Trophoblast cell (in vitro differentiated cells and primary cell): ENCODE measurements at regions not wholly inside any gene's neighbourhood (a gene's known extent, or its start where the extent isn't known, plus 50 kb on each side); places are given as distances from the start of the nearest gene placed in this dataset.

Experiments
- DNase-seq, 2 donors: peaks; one replicate each; pipeline ENCODE4 v3.0.0-alpha.2; 2016
- H2AFZ ChIP-seq: 2 replicates; pipeline ENCODE4 v1.6.1; 2013; ENCODE audit warnings: low read length, moderate library complexity, mild to moderate bottlenecking; ENCODE audit not compliant: insufficient read depth, poor library complexity
- H2AK5ac ChIP-seq: 2 replicates; pipeline ENCODE4 v1.6.1; 2013; ENCODE audit warnings: mild to moderate bottlenecking, low read length
- H2BK120ac ChIP-seq: 2 replicates; pipeline ENCODE4 v1.6.1; 2013; ENCODE audit warnings: low read length, mild to moderate bottlenecking, moderate library complexity; ENCODE audit not compliant: insufficient read depth, poor library complexity
- H2BK12ac ChIP-seq: 2 replicates; pipeline ENCODE4 v1.6.1; 2013; ENCODE audit warnings: mild to moderate bottlenecking, low read length, moderate library complexity
- H2BK5ac ChIP-seq: 2 replicates; pipeline ENCODE4 v1.6.1; 2013; ENCODE audit warnings: low read length, low read depth, moderate library complexity, mild to moderate bottlenecking; ENCODE audit not compliant: poor library complexity
- H3K14ac ChIP-seq: 2 replicates; pipeline ENCODE4 v1.6.1; 2013; ENCODE audit warnings: mild to moderate bottlenecking, low read length
- H3K18ac ChIP-seq: 2 replicates; pipeline ENCODE4 v1.6.1; 2013; ENCODE audit warnings: mild to moderate bottlenecking, low read length
- H3K23ac ChIP-seq: 2 replicates; pipeline ENCODE4 v1.6.1; 2013; ENCODE audit warnings: low read length
- H3K27ac ChIP-seq: 2 replicates; pipeline ENCODE4 v1.5.1; 2013; ENCODE audit warnings: low read depth, mild to moderate bottlenecking, inconsistent platforms, low read length, moderate library complexity
- H3K27me3 ChIP-seq: 2 replicates; pipeline ENCODE4 v1.6.1; 2013; ENCODE audit warnings: inconsistent platforms, mild to moderate bottlenecking, low read length, moderate library complexity; ENCODE audit not compliant: insufficient read depth
- H3K36me3 ChIP-seq, 2 experiments: 1 replicate in 1 of 2; 2 replicates in 1 of 2; pipeline ENCODE4 v1.6.1; 2013; ENCODE audit warnings: low read length in 2 of 2, mild to moderate bottlenecking in 2 of 2, moderate library complexity in 1 of 2; ENCODE audit not compliant: insufficient read depth in 2 of 2, control insufficient read depth in 1 of 2
- H3K4ac ChIP-seq: 2 replicates; pipeline ENCODE4 v1.6.1; 2013; ENCODE audit warnings: low read depth, mild to moderate bottlenecking, low read length, moderate library complexity
- H3K4me1 ChIP-seq, 2 experiments: 1 replicate in 1 of 2; 2 replicates in 1 of 2; pipeline ENCODE4 v1.6.1; 2013; ENCODE audit warnings: low read length in 2 of 2, mild to moderate bottlenecking in 2 of 2, moderate library complexity in 1 of 2; ENCODE audit not compliant: insufficient read depth in 2 of 2, control insufficient read depth in 1 of 2
- H3K4me2 ChIP-seq: 2 replicates; pipeline ENCODE4 v1.6.1; 2013; ENCODE audit warnings: inconsistent platforms, mild to moderate bottlenecking, low read length, moderate library complexity
- H3K4me3 ChIP-seq: 2 replicates; pipeline ENCODE4 v1.5.1; 2013; ENCODE audit warnings: mild to moderate bottlenecking, low read depth, low read length, inconsistent platforms
- H3K79me1 ChIP-seq: one replicate; pipeline ENCODE4 v1.6.1; 2013; ENCODE audit warnings: low read length
- H3K79me2 ChIP-seq: 2 replicates; pipeline ENCODE4 v1.6.1; 2013; ENCODE audit warnings: low read length, mild to moderate bottlenecking; ENCODE audit not compliant: control insufficient read depth, insufficient read depth, poor library complexity
- H3K9ac ChIP-seq: 2 replicates; pipeline ENCODE4 v1.6.1; 2013; ENCODE audit warnings: mild to moderate bottlenecking, low read length
- H3K9me3 ChIP-seq: 2 replicates; pipeline ENCODE4 v1.6.1; 2013; ENCODE audit warnings: low read depth, mild to moderate bottlenecking, control low read depth, inconsistent platforms, low read length; ENCODE audit not compliant: insufficient read depth
- H4K12ac ChIP-seq: 2 replicates; pipeline ENCODE4 v1.6.1; 2013; ENCODE audit warnings: low read depth, mild to moderate bottlenecking, low read length, moderate library complexity
- H4K8ac ChIP-seq: 2 replicates; pipeline ENCODE4 v1.6.1; 2013; ENCODE audit warnings: low read depth, mild to moderate bottlenecking, low read length, moderate library complexity
- H4K91ac ChIP-seq: one replicate; pipeline ENCODE4 v1.6.1; 2013; ENCODE audit warnings: low read depth, mild to moderate bottlenecking, low read length, moderate library complexity
- WGBS: extraction: QIAGEN DNeasy Blood & Tissue Kit; methylation state at CpG from one replicate; pipeline ENCODE4 v1.1.7; 2013; ENCODE audit warnings: missing lambda C conversion rate; ENCODE audit not compliant: insufficient read length, insufficient coverage; ENCODE audit errors: extremely low coverage; 5-methylcytosine and 5-hydroxymethylcytosine counted together

DNA sequence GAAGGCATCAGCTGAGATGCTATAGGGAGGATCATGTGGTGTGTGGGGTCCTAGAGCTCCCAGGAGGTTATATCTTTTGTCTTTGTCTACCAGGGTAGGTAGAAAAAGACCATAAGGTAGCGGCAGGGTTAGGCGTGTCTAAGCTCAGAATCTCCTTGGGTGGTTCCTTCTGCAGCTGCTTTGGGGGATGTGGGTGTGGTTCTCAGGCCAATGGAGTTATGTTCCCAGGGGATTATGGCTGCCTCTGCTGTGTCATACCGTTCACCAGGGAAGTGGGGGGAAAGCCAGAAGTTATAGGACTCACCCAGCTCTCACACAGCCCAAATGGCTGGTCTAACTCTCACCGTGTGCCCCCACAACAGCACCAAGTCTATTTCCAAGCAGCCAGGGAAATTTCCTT is 107.4 kb upstream of the ADGRB3 start:
- H3K4ac ChIP-seq: no peak overlapping the region

DNA sequence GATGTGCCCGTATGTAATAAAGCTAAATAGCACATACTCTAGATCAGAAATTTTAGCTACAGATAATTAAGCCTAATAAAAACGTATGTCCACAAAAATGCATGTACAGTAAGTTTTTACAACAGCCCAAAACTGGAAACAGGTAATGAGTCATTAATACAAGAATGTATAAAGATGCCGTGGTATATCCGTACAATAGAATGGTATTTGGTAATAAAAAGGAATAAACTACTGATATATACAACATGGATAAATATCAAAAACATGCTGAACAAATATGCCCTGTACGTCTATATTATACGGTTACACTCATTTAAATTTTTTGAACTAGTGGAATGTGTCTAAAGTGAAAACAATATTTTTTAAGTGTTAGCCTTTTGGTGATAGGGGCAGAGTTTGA is 128.2 kb upstream of the ADGRB3 start:
- Histone ChIP-seq H3K23ac (no peak overlapping the region), H2AFZ (no peak overlapping the region), H2AK5ac (no peak overlapping the region), H3K4me2 (no peak overlapping the region), H3K27ac (no peak overlapping the region), H2BK120ac (no peak overlapping the region), H3K79me1 (no peaks in the 10 kb centered on the region), H4K8ac (no peak overlapping the region), H3K27me3 (no peaks in the 10 kb centered on the region), H3K4ac (no peak overlapping the region), H3K4me3 (no peak overlapping the region), H3K79me2 (no peaks in the 10 kb centered on the region), H3K14ac (no peak overlapping the region), H4K12ac (no peak overlapping the region), H4K91ac (no peak overlapping the region), H3K36me3 (no peaks in the 10 kb centered on the region), H2BK5ac (no peak overlapping the region), H3K9ac (no peak overlapping the region), H2BK12ac (no peak overlapping the region), H3K9me3 (peaks cover 2% of the 10 kb centered on the region), H3K18ac (no peak overlapping the region), H3K4me1 (no peaks in the 10 kb centered on the region)
- no CpG with 5 or more reads among the region's 6 CpGs for WGBS
- no peak for DNase-seq

More for the DNA sequence above, 107.4 kb upstream of the ADGRB3 start:
- Histone ChIP-seq H3K4me2 (no peak overlapping the region), H4K12ac (no peak overlapping the region), H2AFZ (no peak overlapping the region), H3K36me3 (no peaks in the 10 kb centered on the region), H3K9me3 (peaks cover 3% of the 10 kb centered on the region), H2AK5ac (no peak overlapping the region), H3K27me3 (no peaks in the 10 kb centered on the region), H2BK5ac (no peak overlapping the region), H2BK12ac (no peak overlapping the region), H3K4me1 (no peaks in the 10 kb centered on the region), H4K8ac (no peak overlapping the region), H3K18ac (no peak overlapping the region), H3K23ac (no peak overlapping the region), H3K79me1 (no peaks in the 10 kb centered on the region), H3K79me2 (no peaks in the 10 kb centered on the region), H3K27ac (no peak overlapping the region), H3K4me3 (no peak overlapping the region), H4K91ac (no peak overlapping the region), H3K9ac (no peak overlapping the region), H3K14ac (no peak overlapping the region), H2BK120ac (no peak overlapping the region)
- WGBS: no CpG with 5 or more reads among the region's 4 CpGs
- no peak for DNase-seq

DNA sequence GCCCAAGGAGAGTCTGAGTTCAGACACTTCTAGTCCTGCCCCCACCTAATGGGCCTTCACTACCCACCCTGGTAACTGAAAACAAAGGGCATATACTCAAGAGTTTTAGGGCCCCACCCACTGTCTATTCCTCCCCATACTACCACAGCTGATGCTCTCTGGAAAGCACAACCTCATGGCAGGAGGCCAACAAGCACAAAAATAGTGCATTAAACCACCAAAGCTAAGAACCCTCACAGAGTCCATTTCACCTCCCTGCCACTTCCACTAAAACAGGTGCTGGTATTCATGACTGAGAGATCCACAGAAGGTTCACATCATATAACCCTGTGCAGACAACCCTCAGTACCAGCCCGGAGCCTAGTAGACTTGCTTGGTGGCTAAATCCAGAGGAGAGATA is 132.1 kb upstream of the ADGRB3 start:
- H2BK12ac ChIP-seq: no peak overlapping the region
- no peak overlapping the region for H4K12ac ChIP-seq
- no peak overlapping the region for H2BK5ac ChIP-seq
- no peak overlapping the region for H2AK5ac ChIP-seq
- no peak overlapping the region for H3K27ac ChIP-seq
- H2BK120ac ChIP-seq: no peak overlapping the region
- no peak overlapping the region for H3K4ac ChIP-seq
- no peaks in the 10 kb centered on the region for H3K4me1 ChIP-seq
- no CpG with 5 or more reads among the region's 1 CpG for WGBS
- no peaks in the 10 kb centered on the region for H3K27me3 ChIP-seq
- H3K4me2 ChIP-seq: no peak overlapping the region
- no peaks in the 10 kb centered on the region for H3K79me2 ChIP-seq
- H3K4me3 ChIP-seq: no peak overlapping the region
- H3K9me3 ChIP-seq: peaks cover 2% of the 10 kb centered on the region
- no peak overlapping the region for H3K23ac ChIP-seq
- no peak overlapping the region for H3K9ac ChIP-seq
- no peaks in the 10 kb centered on the region for H3K36me3 ChIP-seq
- no peaks in the 10 kb centered on the region for H3K79me1 ChIP-seq
- DNase-seq: no peak
- no peak overlapping the region for H2AFZ ChIP-seq
- H3K14ac ChIP-seq: no peak overlapping the region
- H4K8ac ChIP-seq: no peak overlapping the region
- H3K18ac ChIP-seq: no peak overlapping the region
- no peak overlapping the region for H4K91ac ChIP-seq

DNA sequence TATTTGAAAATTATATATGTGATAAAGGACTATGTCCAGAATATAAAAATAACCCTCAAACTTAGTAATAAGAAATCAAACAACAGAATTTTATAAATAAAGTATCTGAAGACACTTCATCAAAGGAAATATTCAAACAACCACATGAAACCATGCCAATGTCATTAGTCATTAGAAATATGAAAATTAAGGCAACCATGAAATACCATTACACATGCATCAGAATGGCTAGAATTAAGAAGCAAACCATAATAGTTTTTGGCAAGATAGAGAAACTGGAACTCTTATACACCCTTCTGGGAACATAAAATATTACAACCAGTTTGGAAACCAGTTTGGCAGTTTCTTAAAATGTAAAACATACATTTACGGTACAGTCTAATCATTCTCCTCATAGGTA is 137.2 kb upstream of the ADGRB3 start:
- WGBS: no CpG with 5 or more reads among the region's 1 CpG
- Histone ChIP-seq H2BK120ac (no peak overlapping the region), H3K36me3 (no peaks in the 10 kb centered on the region), H3K4ac (no peak overlapping the region), H3K27me3 (no peaks in the 10 kb centered on the region), H2BK12ac (no peak overlapping the region), H3K79me2 (no peaks in the 10 kb centered on the region), H4K12ac (no peak overlapping the region), H3K18ac (no peak overlapping the region), H2BK5ac (no peak overlapping the region), H3K4me3 (no peak overlapping the region), H3K79me1 (no peaks in the 10 kb centered on the region), H3K9me3 (no peaks in the 10 kb centered on the region), H3K4me2 (no peak overlapping the region), H4K91ac (no peak overlapping the region), H2AK5ac (no peak overlapping the region), H3K4me1 (no peaks in the 10 kb centered on the region), H3K23ac (no peak overlapping the region), H2AFZ (no peak overlapping the region), H3K14ac (no peak overlapping the region), H4K8ac (no peak overlapping the region), H3K27ac (no peak overlapping the region), H3K9ac (no peak overlapping the region)
- DNase-seq: peak in 1 of 2 donors; percentile 1
